Stimulated activated memory B cell treated with anti-CD40 and anti-IgM and Interleukin-4, amounts not matched to agents 10 μg/mL and 1 μg/mL and 100 μg/mL, for 72 hours (primary cell): ENCODE measurements at regions not wholly inside any gene's neighbourhood (a gene's known extent, or its start where the extent isn't known, plus 50 kb on each side); places are given as distances from the start of the nearest gene placed in this dataset.
A peak's percentile ranks its signal among the peaks of the same experiment; 100 is the strongest.
"Not testable (repeated sequence)": the region's sequence is repeated elsewhere in the genome, so short reads cannot be mapped to it uniquely, and the experiment has no call there.

ENCODE experiments used
- ATAC-seq: fragments of 150-1000 bp; cut with Tn5 transposase; 2 replicates; pipeline ENCODE4 v1.10.0; 2021
- H3K27ac Mint-ChIP-seq: one replicate; pipeline ENCODE4 v1.8.0; 2022; ENCODE audit warnings: mild to moderate bottlenecking, mixed read lengths
- H3K27me3 Mint-ChIP-seq: one replicate; pipeline ENCODE4 v1.8.0; 2022; ENCODE audit warnings: mixed read lengths
- H3K36me3 Mint-ChIP-seq: one replicate; pipeline ENCODE4 v1.8.0; 2022; ENCODE audit warnings: mixed read lengths
- H3K4me1 Mint-ChIP-seq: one replicate; pipeline ENCODE4 v1.8.0; 2022; ENCODE audit warnings: mixed read lengths
- H3K4me3 Mint-ChIP-seq: one replicate; pipeline ENCODE4 v1.8.0; 2022; ENCODE audit warnings: mild to moderate bottlenecking, moderate library complexity, mixed read lengths
- H3K9me3 Mint-ChIP-seq: one replicate; pipeline ENCODE4 v1.8.0; 2022; ENCODE audit warnings: mixed read lengths

DNA sequence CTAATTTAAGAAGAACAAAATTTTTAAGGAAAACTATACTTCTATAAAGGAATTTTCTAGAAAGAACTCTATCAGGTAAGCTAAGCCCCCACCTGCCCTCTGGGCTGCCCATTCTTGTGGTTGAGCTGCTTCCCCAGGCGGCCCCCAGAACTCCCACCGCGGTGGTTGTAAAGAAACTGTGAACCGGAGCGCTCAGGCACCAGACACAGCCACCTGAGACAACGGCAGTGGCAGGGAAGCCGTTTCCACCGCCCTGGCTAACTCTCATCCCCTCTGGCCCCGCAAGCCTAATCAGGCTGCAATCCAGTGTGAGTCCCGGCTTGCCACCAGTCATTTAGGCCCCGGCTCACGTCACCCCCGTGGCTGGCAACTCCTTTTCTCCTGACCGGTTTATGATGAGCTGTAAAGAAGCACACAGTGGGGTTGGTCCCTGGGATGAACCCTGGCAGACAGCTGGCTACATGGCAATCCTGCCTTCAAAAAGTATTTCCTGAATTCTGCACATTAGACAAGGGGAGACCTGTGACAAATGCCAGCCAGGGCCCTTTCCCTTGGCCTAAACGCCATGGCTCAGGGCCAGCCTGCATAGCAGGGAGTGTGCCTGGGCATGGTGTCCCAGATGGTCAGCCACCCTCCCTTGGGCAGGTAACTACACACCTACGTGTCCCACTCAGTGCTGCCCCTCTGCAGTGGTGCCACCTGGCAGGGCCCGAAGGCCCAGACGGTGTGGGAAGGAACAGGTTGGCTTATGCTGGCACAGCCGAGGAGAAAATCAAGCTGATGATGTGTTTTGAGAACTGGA is 63.8 kb upstream of the GPR31 start:
- ATAC-seq, result peak; percentile 35
- Mint-ChIP-seq H3K27me3 (peaks cover 4% of the 10 kb centered on the region), H3K27ac (no peak overlapping the region), H3K4me1 (no peaks in the 10 kb centered on the region), H3K9me3 (no peaks in the 10 kb centered on the region), H3K36me3 (no peaks in the 10 kb centered on the region), H3K4me3 (no peak overlapping the region)

DNA sequence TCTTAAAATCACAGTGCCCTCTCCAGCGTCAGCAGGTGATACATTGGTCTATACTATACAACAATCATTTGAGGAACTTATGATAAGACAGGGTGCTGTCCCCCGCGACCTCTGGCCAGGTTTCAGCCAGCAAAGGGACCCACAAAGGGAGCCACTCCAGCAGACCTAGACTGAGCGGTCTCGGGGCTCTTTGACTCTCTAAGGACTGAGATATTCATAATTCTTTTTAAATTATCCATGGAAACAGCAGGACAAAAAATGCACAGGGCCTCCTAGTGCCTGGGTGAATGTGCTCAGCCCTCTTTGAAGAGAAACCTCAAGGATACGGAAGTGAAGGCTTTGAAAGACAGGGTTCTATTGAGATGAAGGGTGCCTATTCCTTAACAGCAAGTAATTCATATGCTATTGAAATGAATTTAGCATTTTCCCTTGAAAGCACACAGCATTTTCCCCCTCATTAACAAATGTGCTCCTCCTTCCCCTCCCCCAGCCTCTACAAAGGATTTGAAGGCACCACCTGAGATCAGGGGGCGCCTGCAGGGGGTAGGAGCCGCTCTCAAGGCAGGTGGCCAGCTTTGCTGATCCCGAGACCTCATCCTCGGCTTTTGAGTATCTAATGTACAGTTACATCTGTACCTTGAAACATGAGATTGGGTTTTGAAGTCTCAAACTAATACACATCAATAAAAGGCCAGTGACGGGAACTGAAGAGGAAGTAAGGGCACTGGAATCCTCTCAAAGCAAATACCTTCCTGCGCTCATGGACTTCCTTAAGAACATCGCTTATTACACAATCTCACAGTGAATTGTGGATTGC is 65.3 kb upstream of the UNC93A start:
- H3K27ac Mint-ChIP-seq, ATAC-seq, H3K9me3 Mint-ChIP-seq, H3K36me3 Mint-ChIP-seq, H3K4me1 Mint-ChIP-seq, H3K4me3 Mint-ChIP-seq: not testable (repeated sequence)
- peaks cover 43% of the 10 kb centered on the region for H3K27me3 Mint-ChIP-seq

GRCh38 chr6:167226383-167226685 is 64.8 kb upstream of the UNC93A start:
- Mint-ChIP-seq H3K36me3 (no peaks in the 10 kb centered on the region), H3K9me3 (no peaks in the 10 kb centered on the region), H3K27me3 (peaks cover 44% of the 10 kb centered on the region), H3K4me3 (no peak overlapping the region), H3K4me1 (no peaks in the 10 kb centered on the region), H3K27ac (no peak overlapping the region)
- ATAC-seq, result no peak

- Mint-ChIP-seq H3K9me3 (no peaks in the 10 kb centered on the region), H3K27ac (no peak overlapping the region), H3K4me1 (no peaks in the 10 kb centered on the region), H3K4me3 (no peak overlapping the region), H3K36me3 (no peaks in the 10 kb centered on the region), H3K27me3 (peaks cover 44% of the 10 kb centered on the region)
- ATAC-seq, result no peak
Observed at GRCh38 chr6:167226791-167227190, 64.3 kb upstream of the UNC93A start.

DNA sequence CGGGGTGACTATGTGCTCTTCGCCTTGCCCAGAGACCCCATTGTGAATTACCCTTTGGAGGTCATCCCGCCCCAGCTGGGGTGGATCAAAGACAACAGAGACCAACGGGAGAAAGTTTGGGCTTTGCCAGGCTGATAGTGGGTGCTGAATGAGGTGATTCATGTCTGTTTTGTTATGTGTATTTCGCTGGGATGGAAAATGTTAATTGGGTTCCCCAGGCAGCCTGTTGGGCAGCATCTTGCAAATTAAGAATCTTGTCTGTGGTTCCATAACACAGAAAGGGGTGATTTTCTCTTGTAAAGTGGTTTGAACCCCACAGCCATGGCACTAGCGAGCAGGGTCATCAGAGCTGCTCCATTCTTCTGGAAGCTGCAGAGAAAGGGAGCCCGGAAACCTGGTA is 63.1 kb upstream of the UNC93A start:
- Mint-ChIP-seq H3K4me1 (no peaks in the 10 kb centered on the region), H3K27ac (no peak overlapping the region), H3K9me3 (no peaks in the 10 kb centered on the region), H3K4me3 (no peak overlapping the region), H3K36me3 (no peaks in the 10 kb centered on the region), H3K27me3 (peaks cover 51% of the 10 kb centered on the region)
- no peak for ATAC-seq

DNA sequence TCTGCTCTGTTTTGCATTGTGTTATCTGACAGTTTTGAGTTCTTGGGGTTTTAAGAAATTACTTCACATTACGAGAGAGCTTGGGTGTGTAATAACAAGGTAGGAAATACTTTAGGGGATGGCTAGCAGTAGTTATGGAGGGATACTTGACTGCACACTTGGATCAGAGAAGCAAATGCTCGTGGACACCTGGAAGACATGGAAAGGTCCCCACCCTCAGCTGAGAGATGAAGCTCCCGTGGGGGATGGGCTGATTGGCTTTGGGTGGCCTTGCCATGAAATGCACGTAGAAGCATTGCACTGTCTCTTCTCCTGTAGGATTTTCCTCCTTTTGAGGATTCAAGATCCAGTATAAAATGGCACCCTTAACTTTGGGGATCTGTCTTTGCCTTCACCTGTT is 61.5 kb upstream of the UNC93A start:
- peaks cover 65% of the 10 kb centered on the region for H3K27me3 Mint-ChIP-seq
- no peaks in the 10 kb centered on the region for H3K9me3 Mint-ChIP-seq
- no peaks in the 10 kb centered on the region for H3K36me3 Mint-ChIP-seq
- ATAC-seq, result no peak
- H3K4me3 Mint-ChIP-seq, result no peak overlapping the region
- no peak overlapping the region for H3K27ac Mint-ChIP-seq
- H3K4me1 Mint-ChIP-seq, result no peaks in the 10 kb centered on the region

DNA sequence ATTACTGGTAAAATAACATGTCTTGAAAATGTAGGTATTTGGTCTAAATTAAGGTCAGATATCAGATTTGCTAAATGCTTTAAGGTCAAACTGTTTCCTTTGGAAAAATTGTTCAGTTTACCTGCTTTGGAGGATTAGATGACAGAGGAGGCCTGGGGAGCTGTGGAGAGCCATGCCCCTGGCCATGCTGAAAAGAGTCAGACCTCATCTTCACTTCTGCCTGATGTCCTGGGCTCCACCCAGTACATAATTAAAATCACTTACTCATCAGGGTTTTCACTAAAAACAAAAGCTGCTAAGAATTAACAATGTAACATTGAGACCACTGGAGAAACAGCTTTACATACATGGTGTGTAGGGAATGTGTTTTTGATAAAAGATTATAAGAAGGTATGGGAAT is 60.8 kb upstream of the UNC93A start:
- Mint-ChIP-seq H3K4me3 (no peak overlapping the region), H3K4me1 (no peaks in the 10 kb centered on the region), H3K27me3 (peaks cover 72% of the 10 kb centered on the region), H3K9me3 (no peaks in the 10 kb centered on the region), H3K36me3 (no peaks in the 10 kb centered on the region), H3K27ac (no peak overlapping the region)
- ATAC-seq, result no peak

GRCh38 chr6:167232356-167232755 is 58.8 kb upstream of the UNC93A start:
- Mint-ChIP-seq H3K27me3 (peaks cover 67% of the 10 kb centered on the region), H3K36me3 (no peaks in the 10 kb centered on the region), H3K4me1 (no peaks in the 10 kb centered on the region), H3K27ac (no peak overlapping the region), H3K4me3 (no peak overlapping the region), H3K9me3 (no peaks in the 10 kb centered on the region)
- no peak for ATAC-seq

- Mint-ChIP-seq H3K27ac (no peak overlapping the region), H3K27me3 (peaks cover 65% of the 10 kb centered on the region), H3K4me1 (no peaks in the 10 kb centered on the region), H3K9me3 (no peaks in the 10 kb centered on the region), H3K4me3 (no peak overlapping the region), H3K36me3 (no peaks in the 10 kb centered on the region)
- no peak for ATAC-seq
Observed at GRCh38 chr6:167233490-167233889, 57.6 kb upstream of the UNC93A start.

- H3K27me3 Mint-ChIP-seq, result peaks cover 62% of the 10 kb centered on the region
- not testable (repeated sequence) for H3K4me3 Mint-ChIP-seq, H3K4me1 Mint-ChIP-seq, H3K9me3 Mint-ChIP-seq, H3K36me3 Mint-ChIP-seq, H3K27ac Mint-ChIP-seq
- ATAC-seq, result peak; percentile 32
Observed at GRCh38 chr6:167234576-167234975, 56.5 kb upstream of the UNC93A start.

- Mint-ChIP-seq H3K36me3 (no peaks in the 10 kb centered on the region), H3K27me3 (peaks cover 62% of the 10 kb centered on the region), H3K27ac (no peak overlapping the region), H3K9me3 (no peaks in the 10 kb centered on the region), H3K4me3 (no peak overlapping the region), H3K4me1 (no peaks in the 10 kb centered on the region)
- no peak for ATAC-seq
Observed at GRCh38 chr6:167235005-167235404, 56.1 kb upstream of the UNC93A start.

- Mint-ChIP-seq H3K36me3 (no peaks in the 10 kb centered on the region), H3K4me1 (no peaks in the 10 kb centered on the region), H3K4me3 (no peak overlapping the region), H3K27me3 (peaks cover 60% of the 10 kb centered on the region), H3K27ac (no peak overlapping the region), H3K9me3 (no peaks in the 10 kb centered on the region)
- ATAC-seq, result peak; percentile 32
Observed at GRCh38 chr6:167235421-167236238, 55.5 kb upstream of the UNC93A start.

DNA sequence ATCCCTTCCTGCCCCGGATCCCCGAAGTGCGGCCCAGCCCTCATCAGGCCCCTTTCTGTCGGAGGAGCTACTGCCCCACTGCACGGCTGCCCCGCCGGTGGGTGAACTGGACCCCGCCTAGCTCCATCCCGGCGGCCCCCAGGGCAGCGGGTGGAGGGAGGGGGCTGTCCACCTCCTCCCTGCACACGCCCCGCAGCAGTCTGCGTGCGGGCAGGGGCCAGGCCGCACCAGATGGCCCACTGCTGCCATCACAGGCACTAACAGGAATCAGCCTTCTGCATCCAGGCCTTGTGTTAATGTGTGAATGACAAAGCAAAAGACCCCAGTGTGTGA is 54.9 kb upstream of the UNC93A start:
- peak; percentile 44 for ATAC-seq
- Mint-ChIP-seq H3K27ac (no peak overlapping the region), H3K27me3 (peaks cover 57% of the 10 kb centered on the region), H3K9me3 (no peaks in the 10 kb centered on the region), H3K4me1 (no peaks in the 10 kb centered on the region), H3K36me3 (no peaks in the 10 kb centered on the region), H3K4me3 (no peak overlapping the region)

- H3K4me3 Mint-ChIP-seq, result no peak overlapping the region
- ATAC-seq, result no peak
- H3K27me3 Mint-ChIP-seq, result peaks cover 55% of the 10 kb centered on the region
- H3K4me1 Mint-ChIP-seq, result no peaks in the 10 kb centered on the region
- H3K9me3 Mint-ChIP-seq, result no peaks in the 10 kb centered on the region
- no peak overlapping the region for H3K27ac Mint-ChIP-seq
- no peaks in the 10 kb centered on the region for H3K36me3 Mint-ChIP-seq
Observed at GRCh38 chr6:167237438-167238145, 53.5 kb upstream of the UNC93A start.

DNA sequence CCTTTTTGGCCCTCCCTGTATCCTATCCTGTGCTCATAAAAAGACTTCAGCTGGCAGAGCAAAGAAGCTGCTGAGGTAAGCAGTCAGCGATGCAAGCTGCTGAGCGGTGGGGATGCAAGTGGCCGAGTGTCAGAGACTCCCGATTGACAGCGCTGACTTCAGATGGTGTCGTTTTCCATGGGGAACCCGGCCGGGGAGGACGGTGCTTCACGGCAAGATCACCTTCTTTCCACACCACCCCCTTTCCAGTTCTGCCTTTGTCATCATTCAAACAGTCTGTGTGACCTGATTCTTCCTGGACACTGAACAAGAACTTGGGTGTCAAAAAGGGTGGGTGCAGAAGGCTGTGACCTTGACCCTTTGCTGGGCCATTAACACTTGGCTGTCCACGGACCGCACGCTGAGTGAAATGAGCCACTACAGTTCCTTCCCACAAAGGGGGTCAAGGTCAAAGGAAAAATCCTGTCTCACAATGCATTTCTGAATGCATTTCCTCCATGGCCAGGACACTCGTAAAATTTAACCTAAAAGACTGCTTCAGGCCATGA is 52.9 kb upstream of the UNC93A start:
- no peak for ATAC-seq
- H3K9me3 Mint-ChIP-seq, result no peaks in the 10 kb centered on the region
- peaks cover 49% of the 10 kb centered on the region for H3K27me3 Mint-ChIP-seq
- no peak overlapping the region for H3K4me3 Mint-ChIP-seq
- H3K27ac Mint-ChIP-seq, result no peak overlapping the region
- no peaks in the 10 kb centered on the region for H3K4me1 Mint-ChIP-seq
- H3K36me3 Mint-ChIP-seq, result no peaks in the 10 kb centered on the region
